ENCODE measurements at regions not wholly inside any gene's neighbourhood (a gene's known extent, or its start where the extent isn't known, plus 50 kb on each side); places are given as distances from the start of the nearest gene placed in this dataset.

DNA sequence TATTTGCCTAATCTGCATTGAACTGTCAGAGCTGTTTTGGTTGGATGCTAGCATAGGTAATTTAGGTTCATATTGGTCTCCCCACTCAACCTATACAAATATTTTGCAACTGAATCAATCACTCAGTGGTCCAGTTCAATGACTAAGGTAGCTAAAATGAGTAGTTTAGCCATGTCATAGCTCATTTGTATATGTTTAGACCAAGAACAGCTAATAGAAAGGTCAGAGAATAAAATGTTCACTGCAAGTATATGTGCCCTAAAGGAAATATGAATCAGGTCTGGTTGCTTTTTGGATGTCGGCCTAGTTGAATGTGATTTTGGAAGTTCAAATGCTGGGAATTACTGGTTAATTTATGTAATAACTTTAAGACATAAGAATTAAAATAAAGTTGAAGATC lies 883.9 kb downstream of the LRFN5 start:
- TF ChIP-seq, protein P1, sequence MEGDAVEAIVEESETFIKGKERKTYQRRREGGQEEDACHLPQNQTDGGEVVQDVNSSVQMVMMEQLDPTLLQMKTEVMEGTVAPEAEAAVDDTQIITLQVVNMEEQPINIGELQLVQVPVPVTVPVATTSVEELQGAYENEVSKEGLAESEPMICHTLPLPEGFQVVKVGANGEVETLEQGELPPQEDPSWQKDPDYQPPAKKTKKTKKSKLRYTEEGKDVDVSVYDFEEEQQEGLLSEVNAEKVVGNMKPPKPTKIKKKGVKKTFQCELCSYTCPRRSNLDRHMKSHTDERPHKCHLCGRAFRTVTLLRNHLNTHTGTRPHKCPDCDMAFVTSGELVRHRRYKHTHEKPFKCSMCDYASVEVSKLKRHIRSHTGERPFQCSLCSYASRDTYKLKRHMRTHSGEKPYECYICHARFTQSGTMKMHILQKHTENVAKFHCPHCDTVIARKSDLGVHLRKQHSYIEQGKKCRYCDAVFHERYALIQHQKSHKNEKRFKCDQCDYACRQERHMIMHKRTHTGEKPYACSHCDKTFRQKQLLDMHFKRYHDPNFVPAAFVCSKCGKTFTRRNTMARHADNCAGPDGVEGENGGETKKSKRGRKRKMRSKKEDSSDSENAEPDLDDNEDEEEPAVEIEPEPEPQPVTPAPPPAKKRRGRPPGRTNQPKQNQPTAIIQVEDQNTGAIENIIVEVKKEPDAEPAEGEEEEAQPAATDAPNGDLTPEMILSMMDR (tag by site-specific recombination; IDR thresholded peaks at IDR 0.05) = no peak
- TF ChIP-seq, protein P2, sequence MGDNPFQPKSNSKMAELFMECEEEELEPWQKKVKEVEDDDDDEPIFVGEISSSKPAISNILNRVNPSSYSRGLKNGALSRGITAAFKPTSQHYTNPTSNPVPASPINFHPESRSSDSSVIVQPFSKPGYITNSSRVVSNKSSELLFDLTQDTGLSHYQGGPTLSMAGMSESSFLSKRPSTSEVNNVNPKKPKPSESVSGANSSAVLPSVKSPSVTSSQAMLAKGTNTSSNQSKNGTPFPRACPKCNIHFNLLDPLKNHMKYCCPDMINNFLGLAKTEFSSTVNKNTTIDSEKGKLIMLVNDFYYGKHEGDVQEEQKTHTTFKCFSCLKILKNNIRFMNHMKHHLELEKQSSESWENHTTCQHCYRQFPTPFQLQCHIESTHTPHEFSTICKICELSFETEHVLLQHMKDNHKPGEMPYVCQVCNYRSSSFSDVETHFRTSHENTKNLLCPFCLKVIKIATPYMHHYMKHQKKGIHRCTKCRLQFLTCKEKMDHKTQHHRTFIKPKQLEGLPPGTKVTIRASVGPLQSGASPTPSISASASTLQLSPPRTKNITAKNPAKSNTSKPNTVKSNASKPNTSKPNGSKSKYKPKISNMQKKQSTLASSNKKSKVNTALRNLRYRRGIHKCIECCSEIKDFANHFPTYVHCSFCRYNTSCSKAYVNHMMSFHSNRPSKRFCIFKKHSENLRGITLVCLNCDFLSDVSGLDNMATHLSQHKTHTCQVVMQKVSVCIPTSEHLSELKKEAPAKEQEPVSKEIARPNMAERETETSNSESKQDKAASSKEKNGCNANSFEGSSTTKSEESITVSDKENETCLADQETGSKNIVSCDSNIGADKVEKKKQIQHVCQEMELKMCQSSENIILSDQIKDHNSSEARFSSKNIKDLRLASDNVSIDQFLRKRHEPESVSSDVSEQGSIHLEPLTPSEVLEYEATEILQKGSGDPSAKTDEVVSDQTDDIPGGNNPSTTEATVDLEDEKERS (tag by site-specific recombination; IDR thresholded peaks at IDR 0.05) = no peak
- no peak for TF ChIP-seq ZNF404 (tag by site-specific recombination; IDR thresholded peaks at IDR 0.05)

Data from HEK293 (cell line).